Loucy (cell line): ENCODE measurements at regions not wholly inside any gene's neighbourhood (a gene's known extent, or its start where the extent isn't known, plus 50 kb on each side); places are given as distances from the start of the nearest gene placed in this dataset.

Experiments
- H2AFZ ChIP-seq: fragments of 200-600 bp; sonication (generic); 2 replicates; pipeline ENCODE4 v1.6.0; 2016; ENCODE audit warnings: antibody characterized with exemption, mild to moderate bottlenecking, low read length, moderate library complexity
- H3F3A ChIP-seq: fragments of 200-600 bp; 2 replicates; pipeline ENCODE4 v1.6.0; 2016; ENCODE audit warnings: antibody characterized with exemption, low read depth, mild to moderate bottlenecking
- H3K27me3 ChIP-seq: fragments of 200-600 bp; sonication (generic); 2 replicates; pipeline ENCODE4 v1.6.1; 2014; ENCODE audit warnings: low read length, mild to moderate bottlenecking; ENCODE audit not compliant: insufficient read depth, poor library complexity, severe bottlenecking
- H3K36me3 ChIP-seq: fragments of 200-600 bp; sonication (generic); 2 replicates; pipeline ENCODE4 v1.6.1; 2016; ENCODE audit warnings: low read length; ENCODE audit not compliant: insufficient read depth
- H3K4me1 ChIP-seq: fragments of 200-600 bp; sonication (generic); 2 replicates; pipeline ENCODE4 v1.5.1; 2014; ENCODE audit warnings: low read length, mild to moderate bottlenecking; ENCODE audit not compliant: insufficient read depth, poor library complexity, severe bottlenecking
- H3K4me2 ChIP-seq: fragments of 200-600 bp; sonication (generic); 2 replicates; pipeline ENCODE4 v1.6.0; 2014; ENCODE audit warnings: antibody characterized with exemption, low read length, low read depth, mild to moderate bottlenecking; ENCODE audit not compliant: poor library complexity, severe bottlenecking
- H3K4me3 ChIP-seq: fragments of 200-600 bp; sonication (generic); 2 replicates; pipeline ENCODE4 v1.5.1; 2014; ENCODE audit warnings: low read length, mild to moderate bottlenecking, mixed read lengths; ENCODE audit not compliant: poor library complexity, severe bottlenecking
- H3K79me2 ChIP-seq: fragments of 200-600 bp; sonication (generic); 2 replicates; pipeline ENCODE4 v1.6.1; 2014; ENCODE audit warnings: low read length; ENCODE audit not compliant: insufficient read depth
- H3K9ac ChIP-seq: fragments of 200-600 bp; sonication (generic); 2 replicates; pipeline ENCODE4 v1.6.0; 2014; ENCODE audit warnings: mild to moderate bottlenecking, low read depth, low read length, moderate library complexity; ENCODE audit not compliant: poor library complexity, severe bottlenecking
- H3K9me2 ChIP-seq: fragments of 200-600 bp; sonication (generic); replicated peaks from 2 replicates; pipeline ENCODE4 v1.6.1; 2016; ENCODE audit warnings: low read depth, low read length, mixed read lengths
- H3K9me3 ChIP-seq: fragments of 200-600 bp; sonication (generic); 2 replicates; pipeline ENCODE4 v1.6.1; 2014; ENCODE audit warnings: mild to moderate bottlenecking, antibody characterized with exemption, low read length, low read depth; ENCODE audit not compliant: insufficient read depth
- H4K20me1 ChIP-seq: fragments of 200-600 bp; sonication (generic); 2 replicates; pipeline ENCODE4 v1.6.0; 2014; ENCODE audit warnings: antibody characterized with exemption, low read length, mild to moderate bottlenecking; ENCODE audit not compliant: insufficient read depth, poor library complexity, severe bottlenecking
- CTCF ChIP-seq: fragments of 200-600 bp; sonication (generic); conservative IDR thresholded peaks from 2 replicates; pipeline ENCODE4 v1.5.1; 2014; ENCODE audit warnings: mild to moderate bottlenecking, antibody characterized with exemption, low read length
- EZH2phosphoT487 ChIP-seq: fragments of 200-600 bp; IDR thresholded peaks from 2 replicates; pipeline ENCODE4 v1.6.1; 2018; ENCODE audit warnings: antibody characterized with exemption, mild to moderate bottlenecking, moderate library complexity, borderline replicate concordance

DNA sequence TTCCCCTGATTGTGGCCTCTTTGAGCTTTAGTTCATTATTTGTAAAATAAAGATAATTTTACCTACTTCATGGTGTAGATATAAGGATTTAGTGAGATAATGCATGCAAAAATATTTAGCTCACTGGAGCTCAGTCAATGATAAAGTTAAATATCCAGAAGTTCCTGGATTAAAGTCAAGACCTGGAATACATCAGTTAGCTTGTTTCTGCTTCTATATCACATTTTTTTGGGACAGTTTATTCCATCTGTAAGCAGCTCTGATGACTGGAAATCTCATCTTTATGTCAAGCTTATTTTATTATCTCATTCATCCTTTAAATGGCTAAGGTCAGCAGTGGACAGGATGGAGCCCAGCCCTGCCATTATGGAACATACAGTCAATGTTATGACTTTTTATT, 152.0 kb downstream of the EVA1A start:
- no peak overlapping the region for H3K4me3 ChIP-seq
- peaks cover 14% of the 10 kb centered on the region for H3K9me3 ChIP-seq
- no peaks in the 10 kb centered on the region for H3K27me3 ChIP-seq

DNA sequence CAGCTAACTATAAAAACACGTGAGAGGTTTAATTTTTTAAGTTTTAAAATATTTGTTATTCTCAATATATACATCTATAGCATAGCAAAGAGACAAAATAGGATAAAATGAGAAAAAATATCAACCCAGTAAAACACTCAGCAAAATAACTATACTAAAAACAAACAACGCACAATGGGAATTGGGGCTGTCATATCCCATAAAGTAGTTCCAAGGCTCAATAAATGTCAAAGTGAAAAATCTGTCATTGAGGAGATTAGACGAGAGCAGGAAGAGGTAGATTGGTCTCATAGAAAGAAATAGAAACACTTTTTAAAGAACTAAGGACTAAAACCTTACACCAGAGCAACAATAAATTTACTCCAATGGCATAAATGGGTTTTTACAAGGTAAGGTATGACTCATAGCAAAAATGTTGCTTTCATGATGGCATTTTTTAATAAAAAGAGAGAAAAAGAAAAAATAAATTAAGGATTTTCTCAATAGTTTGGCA, 153.7 kb downstream of the EVA1A start:
- no peak overlapping the region for H2AFZ ChIP-seq
- H3F3A ChIP-seq = no peaks in the 10 kb centered on the region
- no peak overlapping the region for H3K9ac ChIP-seq
- no peaks in the 10 kb centered on the region for H4K20me1 ChIP-seq
- H3K9me3 ChIP-seq = peaks cover 14% of the 10 kb centered on the region
- no peaks in the 10 kb centered on the region for H3K36me3 ChIP-seq
- H3K27me3 ChIP-seq = no peaks in the 10 kb centered on the region
- H3K4me3 ChIP-seq = no peak overlapping the region
- no peaks in the 10 kb centered on the region for H3K79me2 ChIP-seq
- H3K4me2 ChIP-seq = no peak overlapping the region
- H3K9me2 ChIP-seq = no peaks in the 10 kb centered on the region
- TF ChIP-seq CTCF = no peak
- no peak for TF ChIP-seq EZH2phosphoT487
- peaks cover 8% of the 10 kb centered on the region for H3K4me1 ChIP-seq

More for the DNA sequence above, 152.0 kb downstream of the EVA1A start:
- Histone ChIP-seq H3K36me3 (no peaks in the 10 kb centered on the region), H2AFZ (no peak overlapping the region), H3F3A (no peaks in the 10 kb centered on the region), H3K4me1 (peaks cover 8% of the 10 kb centered on the region), H3K79me2 (no peaks in the 10 kb centered on the region), H3K4me2 (no peak overlapping the region), H3K9me2 (no peaks in the 10 kb centered on the region), H3K9ac (no peak overlapping the region), H4K20me1 (no peaks in the 10 kb centered on the region)
- no peak for TF ChIP-seq EZH2phosphoT487
- no peak for TF ChIP-seq CTCF

GRCh38 chr2:75406131-75406581, 154.6 kb downstream of the EVA1A start:
- Histone ChIP-seq H3K36me3 (no peaks in the 10 kb centered on the region), H4K20me1 (no peaks in the 10 kb centered on the region), H3K9me2 (no peaks in the 10 kb centered on the region), H3K79me2 (no peaks in the 10 kb centered on the region), H2AFZ (no peak overlapping the region), H3F3A (no peaks in the 10 kb centered on the region), H3K4me3 (no peak overlapping the region), H3K27me3 (no peaks in the 10 kb centered on the region), H3K4me2 (no peak overlapping the region), H3K9ac (no peak overlapping the region), H3K4me1 (peaks cover 3% of the 10 kb centered on the region), H3K9me3 (peaks cover 14% of the 10 kb centered on the region)
- no peak for TF ChIP-seq EZH2phosphoT487
- no peak for TF ChIP-seq CTCF
